ENCODE measurements at regions not wholly inside any gene's neighbourhood (a gene's known extent, or its start where the extent isn't known, plus 50 kb on each side); places are given as distances from the start of the nearest gene placed in this dataset.

- Histone ChIP-seq H4K20me1 (replicated peaks in 1 of 2; ENCODE audit: control insufficient read depth in 1 of 2, insufficient read depth in 2 of 2, low read length in 2 of 2) (no peaks in the 10 kb centered on the region), H3K18ac (ENCODE audit: extremely low read depth, low read length) (peak overlapping the region; percentile 39; the same call in 1 of the 2 replicates), H3K23ac (ENCODE audit: insufficient read length) (no peak overlapping the region), H3K27me3 (replicated peaks in 1 of 4; ENCODE audit: control insufficient read depth in 3 of 4, extremely low read depth in 1 of 4, insufficient read depth in 3 of 4, low read length in 3 of 4) (no peaks in the 10 kb centered on the region), H3K4me3 (ENCODE audit: extremely low read depth in 1 of 4, insufficient read depth in 2 of 4, low read depth in 3 of 4, low read length in 4 of 4) (no peak overlapping the region), H4K91ac (replicated peaks; ENCODE audit: insufficient read length, low read length) (no peak overlapping the region), H2BK12ac (ENCODE audit: low read depth, low read length) (no peak overlapping the region), H2BK15ac (ENCODE audit: low read length) (no peak overlapping the region), H2AFZ (ENCODE audit: low read length) (no peak overlapping the region), H3K79me2 (ENCODE audit: control insufficient read depth in 1 of 2, insufficient read depth in 2 of 2, low read length in 2 of 2) (no peaks in the 10 kb centered on the region), H3K14ac (ENCODE audit: insufficient read length) (no peak overlapping the region), H3K4ac (replicated peaks; ENCODE audit: insufficient read length, low read depth, low read length) (no peak overlapping the region), H3K4me2 (ENCODE audit: insufficient read depth in 1 of 2, low read depth in 2 of 2, low read length in 2 of 2) (no peak overlapping the region; a peak in 1 of 4 replicates), H3K4me1 (replicated peaks in 1 of 4; ENCODE audit: control insufficient read depth in 3 of 4, insufficient read depth in 4 of 4, low read length in 3 of 4) (peaks cover 5 to 16% (median 12%) of the 10 kb centered on the region in 4 experiments; a peak in 5 of 7 replicates), H2BK120ac (replicated peaks; ENCODE audit: low read depth, low read length) (no peak overlapping the region), H3K9me3 (ENCODE audit: insufficient read depth in 2 of 2, low read depth in 1 of 2, low read length in 1 of 2) (no peaks in the 10 kb centered on the region), H3K36me3 (ENCODE audit: control insufficient read depth in 2 of 4, insufficient read depth in 4 of 4, low read length in 3 of 4) (no peaks in the 10 kb centered on the region), H3K23me2 (ENCODE audit: low read depth, low read length) (0 out of 2 replicates have a peak, but pooled peaks cover 2% of the 10 kb centered on the region), H4K8ac (ENCODE audit: extremely low read depth, insufficient read depth, low read length) (no peak overlapping the region), H3K9ac (replicated peaks in 1 of 4; ENCODE audit: extremely low read depth in 1 of 4, low read depth in 3 of 4, low read length in 3 of 4) (no peak overlapping the region), H3K56ac (replicated peaks; ENCODE audit: insufficient read length, low read depth, low read length) (no peak overlapping the region), H2BK20ac (ENCODE audit: low read length) (no peak overlapping the region), H2AK5ac (ENCODE audit: low read depth, low read length) (no peak overlapping the region), H2BK5ac (ENCODE audit: low read depth, low read length) (no peak overlapping the region), H4K5ac (ENCODE audit: insufficient read length, low read depth, low read length) (no peak overlapping the region), H3K79me1 (ENCODE audit: low read depth, low read length) (no peaks in the 10 kb centered on the region), H3K27ac (ENCODE audit: low read depth, low read length) (no peak overlapping the region)
- no peak for DNase-seq (ENCODE audit: low read depth in 1 of 2, low spot score in 2 of 2)
- 69% methylated on average over 2 of the region's 2 CpGs; no CpG with 5 or more reads in 1 of the 2 experiments for WGBS, 2 experiments (ENCODE audit: extremely low coverage in 1 of 2, insufficient coverage in 1 of 2, insufficient read length in 1 of 2, insufficient replicate concordance in 2 of 2, low coverage in 1 of 2, low lambda C conversion rate in 2 of 2, missing lambda C conversion rate in 1 of 2)
- no peak for FAIRE-seq
- TF ChIP-seq CBX8 (IDR thresholded peaks at IDR 0.05; ENCODE audit: borderline replicate concordance, low read depth, low read length) (no peak), EGR1 (IDR thresholded peaks at IDR 0.05; ENCODE audit: borderline replicate concordance, low read depth, low read length) (no peak), ZNF274 (IDR thresholded peaks at IDR 0.05; ENCODE audit: borderline replicate concordance, extremely low read depth, low read length) (no peak), TEAD4 (IDR thresholded peaks at IDR 0.05; ENCODE audit: low read depth, low read length) (no peak), POLR2AphosphoS5 (IDR thresholded peaks at IDR 0.05; ENCODE audit: low read depth, low read length) (no peak), KDM1A (IDR thresholded peaks at IDR 0.05; ENCODE audit: borderline replicate concordance, low read length) (no peak), CBX5 (IDR thresholded peaks at IDR 0.05; ENCODE audit: low read depth, low read length) (no peak)
- POLR2A ChIA-PET (ENCODE audit: partially characterized antibody), result no interaction called here
- CTCF ChIA-PET (ENCODE audit: partially characterized antibody), result interaction anchor here (1.6 kb wide), 1 partner anchor 10 kb away, joined by 6 read pairs; no protein-coding TSS in a partner anchor
These were observed 411.6 kb upstream of the TCF4 start for GRCh38 chr18:55999641-56000040.

Data from H1 (cell line).